SK-MEL-5 (cell line): ENCODE measurements at regions not wholly inside any gene's neighbourhood (a gene's known extent, or its start where the extent isn't known, plus 50 kb on each side); places are given as distances from the start of the nearest gene placed in this dataset.
"Not testable (repeated sequence)": the region's sequence is repeated elsewhere in the genome, so short reads cannot be mapped to it uniquely, and the experiment has no call there.

ENCODE experiments used
- DNase-seq: peaks from one replicate; pipeline ENCODE4 v3.0.0-alpha.2; 2016; ENCODE audit warnings: low read depth, low spot score
- in situ Hi-C: cut with HindIII; loops from 2 replicates; pipeline ENCODE4 v1.10.0; 2016; ENCODE audit warnings: low sequenced_read_pairs, high pct_unique_total_duplicates, low pct_unique_long_range_greater_than_20kb

DNA sequence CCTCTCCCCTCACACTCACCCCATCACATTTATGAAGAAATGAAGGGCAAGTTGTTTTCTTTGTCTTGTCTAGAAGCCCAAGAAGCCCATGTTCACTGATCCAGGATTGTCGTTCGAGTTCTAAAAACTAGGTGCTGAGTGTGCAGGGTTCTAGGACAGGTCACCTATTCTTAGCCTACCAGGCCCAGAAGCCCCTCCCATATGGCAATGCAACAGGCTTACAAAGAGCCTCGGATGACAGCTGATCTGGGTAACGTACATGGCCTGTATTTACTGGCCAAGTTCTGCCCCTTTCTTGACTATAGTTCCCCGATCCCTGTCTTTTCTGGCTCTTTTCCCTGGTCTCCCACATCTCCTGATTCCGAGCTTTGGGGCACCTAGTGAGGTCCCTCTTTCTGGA, 160.9 kb downstream of the FZD1 start:
- in situ Hi-C loops = no loop called here

DNA sequence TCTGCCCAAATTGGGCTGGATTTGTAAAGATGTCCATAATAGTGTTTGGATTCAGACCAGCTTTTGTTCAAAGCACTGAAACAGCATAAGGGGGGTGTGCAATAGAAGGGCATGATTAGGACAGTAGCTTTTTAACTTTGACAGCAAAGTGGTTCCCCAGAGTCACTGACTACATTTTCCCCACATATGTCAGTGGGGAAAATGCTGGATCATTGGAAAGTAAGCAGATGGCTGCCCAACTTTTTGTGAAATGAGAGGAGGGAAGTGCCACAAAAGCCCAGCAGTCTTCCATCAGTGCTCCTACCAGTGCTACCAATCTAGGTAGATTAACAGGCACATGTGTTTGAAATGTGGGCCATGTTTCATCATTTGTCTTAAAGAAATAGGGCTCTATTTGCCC, 162.8 kb downstream of the FZD1 start:
- in situ Hi-C loops = no loop called here

More for the DNA sequence above, 160.9 kb downstream of the FZD1 start:
- no peak for DNase-seq

DNA sequence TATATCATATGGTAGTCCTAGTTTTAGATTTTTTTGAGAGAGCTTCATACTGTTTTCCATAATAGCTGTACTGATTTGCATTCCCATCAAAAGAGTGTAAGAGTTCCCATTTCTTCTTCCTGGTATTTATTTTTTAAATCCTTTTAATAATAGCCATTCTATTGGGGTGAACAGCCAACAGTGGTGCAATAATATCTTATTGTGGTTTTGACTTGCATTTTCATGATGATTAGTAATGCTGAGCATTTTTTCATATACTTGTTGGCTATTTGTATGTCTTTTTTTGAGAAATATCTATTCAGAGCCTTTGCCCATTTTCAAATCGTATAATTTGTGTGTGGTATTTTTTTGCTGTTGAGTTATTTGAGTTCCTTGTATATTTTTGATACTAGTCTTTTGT, 167.4 kb downstream of the FZD1 start:
- DNase-seq = no peak
- in situ Hi-C loops = no loop called here

More for the DNA sequence above, 162.8 kb downstream of the FZD1 start:
- no peak for DNase-seq

DNA sequence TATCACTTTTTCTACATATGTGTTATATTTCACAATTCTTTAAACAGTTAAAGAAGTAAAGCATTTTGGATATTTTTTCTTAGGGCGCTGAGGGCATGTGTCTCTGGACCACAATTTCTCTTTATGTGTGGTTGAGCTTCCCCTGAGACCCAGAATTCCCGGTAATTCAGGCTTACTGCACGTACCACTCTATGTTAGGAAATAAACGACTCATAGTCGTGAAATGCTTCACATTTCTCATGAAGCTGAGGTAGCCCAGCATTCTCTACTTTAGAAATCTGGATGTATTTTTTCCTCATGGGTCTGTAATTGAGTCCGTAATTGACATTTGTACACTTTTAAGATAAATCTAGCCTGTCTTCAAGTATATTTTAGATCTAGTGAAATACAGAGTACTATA, 170.6 kb downstream of the FZD1 start:
- in situ Hi-C loops = no loop called here
- DNase-seq = no peak

DNA sequence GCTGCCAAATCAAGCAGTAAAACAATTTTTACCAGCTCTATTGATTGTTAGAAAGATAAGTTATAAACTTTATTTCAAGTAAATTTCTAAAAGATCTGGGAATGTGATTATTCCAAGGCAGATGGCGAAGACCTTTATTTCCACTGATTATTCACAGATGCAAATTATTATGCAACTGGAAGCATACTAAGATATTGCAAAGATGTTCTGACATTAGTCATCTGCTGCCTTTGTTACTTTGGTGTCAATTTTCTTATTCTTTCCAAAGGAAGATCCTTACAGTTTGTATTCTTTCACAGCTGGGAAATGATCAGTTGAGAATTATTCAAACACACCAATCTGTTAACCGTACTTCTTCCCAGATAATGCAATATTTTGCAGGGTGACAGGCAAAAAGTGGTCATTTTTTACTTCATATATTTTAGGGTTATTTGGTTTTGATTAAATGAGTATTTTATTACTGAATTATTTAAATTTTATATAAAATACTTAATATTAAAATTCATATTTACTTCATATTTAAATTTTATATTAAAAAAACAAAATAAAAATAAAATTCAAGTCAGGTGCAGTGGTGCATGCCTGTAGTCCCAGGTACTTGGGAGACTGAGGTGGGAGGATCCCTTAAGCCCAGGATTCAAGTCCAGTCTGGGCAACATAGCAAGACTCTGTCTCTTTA, 171.3 kb downstream of the FZD1 start:
- no peak for DNase-seq
- in situ Hi-C loops = no loop called here

DNA sequence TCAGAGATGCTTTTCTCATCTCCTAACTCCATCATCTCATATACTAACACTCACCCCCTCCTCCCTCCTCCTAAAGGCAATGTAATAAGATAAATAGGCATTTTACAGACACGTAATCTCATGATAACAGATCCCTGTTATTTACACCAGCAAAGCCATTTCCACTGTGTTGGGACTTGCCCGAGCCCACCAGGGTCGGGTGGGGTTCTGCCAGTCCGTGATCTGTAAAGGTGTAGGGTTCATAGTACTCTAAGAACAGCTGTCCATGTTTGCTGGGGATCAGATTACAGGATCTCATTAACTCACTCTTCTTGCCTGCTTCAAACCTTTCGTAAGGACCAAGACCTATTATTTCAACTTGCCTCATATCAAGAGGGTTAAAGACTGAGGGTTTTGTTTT, 172.4 kb downstream of the FZD1 start:
- in situ Hi-C loops = no loop called here
- no peak for DNase-seq

DNA sequence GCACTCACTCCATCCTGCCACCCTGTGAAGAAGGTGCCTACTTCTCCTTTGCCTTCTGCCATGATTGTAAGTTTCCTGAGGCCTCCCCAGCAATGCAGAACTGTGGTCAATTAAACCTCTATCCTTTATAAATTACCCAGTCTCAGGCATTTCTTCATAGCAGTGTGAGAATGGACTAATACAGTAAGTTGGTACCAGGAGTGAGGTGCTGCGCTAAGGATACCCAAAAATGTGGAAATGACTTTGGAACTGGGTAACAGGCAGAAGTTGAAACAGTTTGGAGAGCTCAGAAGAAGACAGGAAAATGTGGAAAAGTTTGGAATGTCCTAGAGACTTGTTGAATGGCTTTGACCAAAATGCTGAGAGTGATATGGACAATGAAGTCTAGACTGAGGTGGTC, 176.0 kb downstream of the FZD1 start:
- in situ Hi-C loops, DNase-seq: not testable (repeated sequence)

DNA sequence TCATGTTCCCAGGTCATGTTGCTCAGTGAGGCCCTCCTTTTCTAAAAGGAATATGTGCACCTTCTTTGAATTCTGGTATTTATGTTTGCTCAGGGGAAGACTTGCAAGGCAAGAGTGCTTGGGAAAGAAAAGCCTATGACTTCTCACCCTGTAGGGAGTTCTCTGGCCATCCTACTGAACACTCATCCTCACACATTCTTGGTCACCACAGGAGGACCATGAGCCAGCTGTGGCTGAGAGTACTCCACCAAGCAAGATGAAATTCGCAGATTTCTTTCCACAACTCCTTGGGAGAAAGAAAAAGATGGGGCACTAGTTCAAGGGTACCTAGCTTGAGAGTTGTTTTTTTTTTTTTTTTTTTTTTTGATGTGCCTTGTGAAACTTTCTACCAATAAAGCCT, 179.6 kb downstream of the FZD1 start:
- in situ Hi-C loops = no loop called here
- DNase-seq = no peak

DNA sequence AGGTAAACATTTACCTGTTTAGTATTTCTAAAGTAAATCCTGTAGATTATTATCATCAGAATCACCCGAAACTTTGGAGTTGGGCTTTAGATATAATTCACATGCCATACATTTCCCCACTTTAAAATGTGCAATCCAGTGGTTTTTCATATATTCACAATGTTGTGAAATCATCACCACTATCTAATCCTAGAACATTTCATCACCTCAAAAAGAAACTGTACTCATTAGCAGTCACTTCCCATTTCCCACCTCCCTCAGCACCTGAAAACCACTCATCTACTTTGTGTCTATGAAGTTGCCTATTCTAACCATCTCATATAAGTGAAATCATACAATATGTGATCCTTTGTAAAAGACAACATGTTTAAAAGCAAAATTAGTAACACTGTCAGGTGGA, 182.6 kb downstream of the FZD1 start:
- no peak for DNase-seq
- in situ Hi-C loops = no loop called here

DNA sequence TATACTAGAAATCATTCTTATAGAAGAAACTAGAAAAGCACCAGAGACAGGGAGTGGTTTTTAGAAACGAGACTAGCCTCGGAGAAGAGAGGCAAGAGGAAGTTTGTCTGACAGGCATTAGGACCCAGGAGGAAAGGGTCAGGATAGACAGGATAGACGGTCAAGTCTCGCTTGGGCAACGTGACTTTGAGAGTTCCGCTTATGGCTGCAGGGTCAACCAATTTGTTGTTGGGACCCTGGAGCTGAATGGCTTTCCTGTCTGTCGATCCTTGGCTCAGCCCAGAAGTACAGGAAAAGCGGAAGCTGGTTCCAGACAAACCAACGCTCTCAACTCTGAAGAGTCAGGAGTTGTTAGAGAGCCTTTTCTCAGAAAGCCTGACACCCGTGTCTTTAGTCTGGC, 191.2 kb downstream of the FZD1 start:
- peak; percentile 39 for DNase-seq
- in situ Hi-C loops = no loop called here

DNA sequence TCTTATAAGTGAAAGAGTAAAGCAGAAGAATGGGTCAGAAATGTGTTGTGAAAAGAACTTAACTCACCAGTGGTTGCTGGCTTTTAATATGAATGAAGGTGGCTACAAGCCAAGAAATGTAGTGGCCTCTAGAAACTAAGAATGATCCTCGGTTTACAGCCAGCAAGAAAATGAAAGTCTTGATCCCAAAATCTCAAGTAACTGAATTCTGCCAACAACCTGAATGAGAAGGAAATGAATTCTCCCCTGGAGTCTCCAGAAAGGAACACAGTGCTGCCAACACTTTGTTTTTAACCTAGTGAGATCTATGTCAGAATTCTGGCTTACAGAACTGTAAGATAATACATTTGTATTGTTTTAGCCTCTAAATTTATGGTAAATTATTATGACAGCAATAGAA, 193.0 kb downstream of the FZD1 start:
- in situ Hi-C loops = no loop called here

DNA sequence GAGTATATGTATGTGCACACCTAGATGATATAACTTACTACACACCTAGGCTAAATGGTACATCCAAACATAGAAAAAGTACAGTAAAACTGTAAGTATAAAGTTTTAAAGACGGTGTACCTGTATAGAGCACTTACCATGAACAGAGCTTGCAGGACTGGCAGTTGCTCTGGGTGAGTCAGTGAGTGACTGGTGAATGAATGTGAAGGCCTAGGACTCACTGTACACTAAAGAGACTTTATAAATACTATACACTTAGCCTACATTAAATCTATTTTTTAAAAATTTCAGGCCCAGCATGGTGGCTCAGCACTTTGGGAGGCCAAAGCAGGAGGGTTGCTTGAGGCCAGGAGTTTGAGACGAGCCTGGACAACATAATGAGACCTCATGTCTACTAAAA, 195.3 kb downstream of the FZD1 start:
- in situ Hi-C loops = no loop called here
- no peak for DNase-seq

More for the DNA sequence above, 193.0 kb downstream of the FZD1 start:
- DNase-seq = no peak

DNA sequence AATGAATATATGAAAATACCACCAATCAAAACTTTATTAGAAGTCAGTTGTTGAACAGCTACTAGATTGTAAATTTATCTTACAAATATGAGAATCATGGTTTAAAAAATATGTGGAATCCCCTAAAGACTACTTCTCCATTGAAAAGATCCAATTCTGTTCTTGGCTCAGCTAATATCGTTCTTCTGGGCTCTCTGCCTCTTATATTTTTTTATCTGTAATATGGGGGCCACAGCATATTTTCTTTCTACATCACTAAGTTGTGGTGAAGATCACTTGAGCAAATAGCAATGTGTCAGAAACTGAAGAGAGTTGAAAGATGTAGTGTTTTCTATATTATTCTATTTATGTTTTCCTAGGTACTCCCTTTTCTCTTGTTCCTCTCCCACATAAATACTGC, 198.1 kb downstream of the FZD1 start:
- DNase-seq = no peak
- in situ Hi-C loops = no loop called here

DNA sequence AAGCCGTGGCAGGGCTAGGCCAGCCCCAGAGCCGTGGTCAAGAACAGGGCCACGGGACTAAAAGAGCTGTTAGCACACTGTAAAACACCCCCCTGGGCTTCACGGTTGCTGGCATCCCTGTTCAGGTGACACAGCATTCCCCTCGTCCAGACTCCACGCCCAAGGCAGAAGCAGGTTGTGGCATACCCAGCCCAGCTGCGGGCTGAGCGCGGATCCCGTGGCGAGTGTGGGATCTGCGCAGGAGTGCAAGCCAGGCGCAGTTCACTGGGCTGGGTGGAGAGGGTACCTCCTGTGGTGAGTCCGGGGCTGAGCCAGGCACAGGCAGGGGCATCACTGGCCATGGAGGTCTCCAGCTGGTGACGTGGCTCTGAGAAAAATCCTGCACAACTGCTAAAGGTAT, 199.1 kb downstream of the FZD1 start:
- in situ Hi-C loops = no loop called here
- no peak for DNase-seq

DNA sequence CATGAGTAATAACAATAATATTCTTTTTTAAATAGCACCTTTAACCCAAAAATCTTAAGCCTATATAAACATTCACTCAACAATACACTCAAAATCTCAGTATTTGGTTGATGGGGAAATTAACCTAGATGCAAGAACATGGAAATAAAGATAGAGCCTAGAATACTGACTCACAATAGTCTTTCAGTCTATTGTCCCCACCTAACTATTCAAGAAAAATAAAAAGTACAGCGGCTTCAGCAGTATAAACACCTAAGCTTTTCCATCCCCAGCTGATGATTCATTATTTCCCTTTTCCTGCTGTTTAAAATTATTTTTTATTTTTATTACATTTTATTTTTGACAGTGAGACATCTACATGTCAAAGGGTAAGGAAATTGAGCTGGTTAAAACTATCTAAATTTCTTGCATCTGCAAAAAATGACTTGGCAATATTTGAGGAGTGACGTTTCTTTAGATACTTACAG, 201.4 kb downstream of the FZD1 start:
- no peak for DNase-seq
- in situ Hi-C loops = no loop called here

DNA sequence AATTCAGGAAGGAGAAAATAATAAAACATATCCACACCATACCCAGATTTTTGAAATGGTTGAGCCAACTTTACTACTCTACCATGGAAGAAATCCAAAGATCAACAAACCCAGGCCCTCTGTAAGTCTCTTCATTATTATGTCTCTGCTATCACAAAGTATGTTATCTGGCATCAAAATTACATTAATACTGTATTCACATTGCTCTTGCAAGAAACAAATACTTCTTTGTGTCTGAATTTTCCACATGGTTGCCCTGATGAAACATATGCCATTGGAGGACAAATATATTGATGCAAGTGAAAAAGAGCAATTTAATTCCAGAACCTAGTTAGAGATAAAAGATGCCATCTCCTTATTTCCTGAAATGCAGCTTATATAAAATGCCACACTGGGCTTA, 204.0 kb downstream of the FZD1 start:
- in situ Hi-C loops = no loop called here
- no peak for DNase-seq

DNA sequence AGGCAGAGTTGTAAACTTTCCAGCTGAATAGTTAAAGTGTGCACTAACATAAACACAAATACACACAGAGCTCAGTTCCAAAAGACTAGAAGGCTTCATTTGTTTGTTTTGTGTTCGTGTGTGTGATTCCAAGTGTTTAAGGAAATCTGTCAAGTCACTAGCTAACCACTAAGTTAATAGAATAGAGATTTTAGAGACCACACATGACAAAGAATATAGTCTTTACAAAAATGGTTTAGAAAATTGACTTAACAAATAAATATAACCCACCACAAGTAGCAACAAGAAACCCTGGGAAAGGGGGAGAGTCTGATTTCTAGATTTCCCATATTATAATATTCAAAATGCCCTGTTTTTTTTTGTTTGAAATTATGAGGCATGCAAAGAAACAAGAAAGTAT, 209.4 kb downstream of the FZD1 start:
- in situ Hi-C loops = no loop called here
- DNase-seq = no peak

DNA sequence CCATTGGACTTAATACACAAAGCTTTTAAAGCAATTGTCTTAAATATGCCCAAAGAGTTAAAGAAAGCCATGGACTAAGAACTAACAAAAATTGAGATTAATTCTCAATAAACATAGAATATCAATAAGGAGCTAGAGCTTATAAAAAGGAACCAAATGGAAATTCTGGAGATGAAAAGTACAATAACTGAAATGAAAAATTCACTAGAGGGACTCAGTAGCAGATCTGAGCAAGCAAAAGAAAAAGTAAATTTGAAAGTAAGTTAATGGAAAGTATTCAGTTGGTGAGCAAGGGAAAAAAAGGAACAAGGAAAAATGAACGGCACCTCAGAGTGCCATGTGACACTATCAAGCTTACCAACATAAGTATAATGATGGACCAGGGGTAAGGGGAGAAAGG, 209.8 kb downstream of the FZD1 start:
- in situ Hi-C loops = no loop called here
- DNase-seq = no peak

DNA sequence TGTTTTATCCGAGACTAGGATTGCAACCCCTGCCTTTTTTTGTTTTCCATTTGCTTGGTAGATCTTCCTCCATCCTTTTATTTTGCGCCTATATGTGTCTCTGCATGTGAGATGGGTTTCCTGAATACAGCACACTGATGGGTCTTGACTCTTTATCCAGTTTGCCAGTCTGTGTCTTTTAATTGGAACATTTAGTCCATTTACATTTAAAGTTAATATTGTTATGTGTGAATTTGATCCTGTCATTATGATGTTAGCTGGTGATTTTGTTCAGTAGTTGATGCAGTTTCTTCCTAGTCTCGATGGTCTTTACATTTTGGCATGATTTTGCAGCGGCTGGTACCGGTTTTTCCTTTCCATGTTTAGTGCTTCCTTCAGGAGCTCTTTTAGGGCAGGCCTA, 216.2 kb downstream of the FZD1 start:
- DNase-seq, in situ Hi-C loops: not testable (repeated sequence)

DNA sequence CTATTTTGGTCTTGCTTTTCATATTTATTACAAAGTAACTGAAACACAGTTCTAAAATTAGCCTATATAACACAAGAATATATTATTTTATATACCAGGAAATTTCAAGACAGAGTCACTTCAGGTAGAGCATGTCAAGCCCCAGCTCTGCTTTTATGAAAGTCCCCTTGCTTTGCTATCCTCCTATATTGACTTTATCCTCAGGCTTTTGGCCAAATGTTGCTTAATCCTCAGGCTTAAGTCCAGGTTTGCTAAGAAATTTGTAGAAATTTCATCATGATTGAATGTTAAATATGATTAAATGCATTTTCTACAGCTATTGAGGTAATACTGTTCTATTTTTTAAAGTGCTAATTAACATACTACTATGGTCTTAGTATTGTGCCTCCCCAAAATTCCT, 227.6 kb downstream of the FZD1 start:
- in situ Hi-C loops = no loop called here
- no peak for DNase-seq
